Fibroblast of the aortic adventitia (primary cell): ENCODE measurements at regions not wholly inside any gene's neighbourhood (a gene's known extent, or its start where the extent isn't known, plus 50 kb on each side); places are given as distances from the start of the nearest gene placed in this dataset.

Source experiments
- DNase-seq: peaks from one replicate; pipeline ENCODE4 v3.0.0-alpha.2; 2010; ENCODE audit warnings: low read depth
- H3K4me3 ChIP-seq: 2 replicates; pipeline ENCODE4 v1.5.1; 2011; ENCODE audit warnings: low read depth, mild to moderate bottlenecking, control low read depth, low read length, moderate library complexity
- TF ChIP-seq, protein P1 (sequence below): IDR thresholded peaks from 2 replicates; pipeline ENCODE4 v1.5.1; 2011; ENCODE audit warnings: mild to moderate bottlenecking, low read length, control low read depth, inconsistent platforms; ENCODE audit not compliant: insufficient read depth

DNA sequence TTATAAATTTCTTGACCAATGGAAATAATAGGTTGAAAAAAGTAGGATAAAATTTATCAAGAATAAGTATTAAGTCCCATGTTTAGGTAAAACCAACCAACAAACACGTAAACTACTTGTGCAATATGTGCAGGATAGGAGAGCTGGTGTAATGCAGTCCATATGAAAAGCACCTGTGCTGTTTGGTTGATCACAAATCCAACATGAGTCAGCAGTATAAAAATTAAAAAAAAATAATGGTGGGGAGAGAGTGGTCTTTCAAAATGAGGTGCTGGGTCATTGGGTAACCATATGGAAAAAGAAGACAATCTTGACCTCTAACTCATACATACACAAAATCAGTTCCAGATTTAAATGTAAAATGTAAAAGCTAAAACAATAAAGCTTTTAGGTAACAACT is 181.8 kb downstream of the HS3ST3B1 start:
- no peak overlapping the region for H3K4me3 ChIP-seq
- DNase-seq = no peak
- TF ChIP-seq, protein P1, sequence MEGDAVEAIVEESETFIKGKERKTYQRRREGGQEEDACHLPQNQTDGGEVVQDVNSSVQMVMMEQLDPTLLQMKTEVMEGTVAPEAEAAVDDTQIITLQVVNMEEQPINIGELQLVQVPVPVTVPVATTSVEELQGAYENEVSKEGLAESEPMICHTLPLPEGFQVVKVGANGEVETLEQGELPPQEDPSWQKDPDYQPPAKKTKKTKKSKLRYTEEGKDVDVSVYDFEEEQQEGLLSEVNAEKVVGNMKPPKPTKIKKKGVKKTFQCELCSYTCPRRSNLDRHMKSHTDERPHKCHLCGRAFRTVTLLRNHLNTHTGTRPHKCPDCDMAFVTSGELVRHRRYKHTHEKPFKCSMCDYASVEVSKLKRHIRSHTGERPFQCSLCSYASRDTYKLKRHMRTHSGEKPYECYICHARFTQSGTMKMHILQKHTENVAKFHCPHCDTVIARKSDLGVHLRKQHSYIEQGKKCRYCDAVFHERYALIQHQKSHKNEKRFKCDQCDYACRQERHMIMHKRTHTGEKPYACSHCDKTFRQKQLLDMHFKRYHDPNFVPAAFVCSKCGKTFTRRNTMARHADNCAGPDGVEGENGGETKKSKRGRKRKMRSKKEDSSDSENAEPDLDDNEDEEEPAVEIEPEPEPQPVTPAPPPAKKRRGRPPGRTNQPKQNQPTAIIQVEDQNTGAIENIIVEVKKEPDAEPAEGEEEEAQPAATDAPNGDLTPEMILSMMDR = no peak

DNA sequence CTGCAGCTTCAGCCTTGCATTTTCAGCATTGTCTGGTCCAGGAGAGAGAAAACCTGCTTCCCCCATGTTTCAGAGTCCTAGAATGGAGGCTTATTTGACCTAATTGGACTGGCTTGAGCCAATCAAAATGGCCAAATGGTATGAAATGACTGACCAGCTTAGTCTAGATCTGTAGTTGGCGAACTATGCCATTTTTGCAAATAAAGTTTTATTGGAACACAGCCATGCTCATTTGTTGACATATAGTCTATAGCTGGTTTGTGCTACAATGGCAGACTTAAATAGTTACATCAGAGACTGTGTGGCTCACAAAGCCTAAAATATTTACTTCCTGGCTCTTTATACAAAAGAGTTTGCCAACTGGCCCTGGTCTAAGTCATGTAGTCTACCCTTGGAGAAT is 180.8 kb downstream of the HS3ST3B1 start:
- TF ChIP-seq, protein P1 = no peak
- no peak for DNase-seq
- H3K4me3 ChIP-seq = no peak overlapping the region

DNA sequence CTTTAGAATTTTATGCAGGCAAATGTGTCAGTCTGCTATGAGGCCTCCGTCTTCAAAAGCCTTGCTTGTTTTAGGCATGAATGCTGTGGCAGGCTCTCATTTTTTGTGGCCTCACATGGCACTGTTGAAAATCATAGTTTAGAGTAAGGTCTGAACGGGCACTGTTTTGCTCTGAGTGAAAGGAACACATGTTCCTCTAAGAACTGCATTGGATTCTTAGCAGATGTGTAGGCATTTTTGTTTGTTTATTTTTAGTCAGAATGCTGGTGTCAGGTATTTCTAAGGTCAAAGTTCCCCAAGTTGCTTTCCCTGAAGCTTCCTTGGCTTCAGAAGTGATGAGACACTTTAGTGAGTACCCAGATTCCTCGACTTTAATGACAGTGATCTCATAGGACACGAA is 173.7 kb downstream of the HS3ST3B1 start:
- TF ChIP-seq, protein P1 = no peak
- H3K4me3 ChIP-seq = no peak overlapping the region
- DNase-seq = no peak

DNA sequence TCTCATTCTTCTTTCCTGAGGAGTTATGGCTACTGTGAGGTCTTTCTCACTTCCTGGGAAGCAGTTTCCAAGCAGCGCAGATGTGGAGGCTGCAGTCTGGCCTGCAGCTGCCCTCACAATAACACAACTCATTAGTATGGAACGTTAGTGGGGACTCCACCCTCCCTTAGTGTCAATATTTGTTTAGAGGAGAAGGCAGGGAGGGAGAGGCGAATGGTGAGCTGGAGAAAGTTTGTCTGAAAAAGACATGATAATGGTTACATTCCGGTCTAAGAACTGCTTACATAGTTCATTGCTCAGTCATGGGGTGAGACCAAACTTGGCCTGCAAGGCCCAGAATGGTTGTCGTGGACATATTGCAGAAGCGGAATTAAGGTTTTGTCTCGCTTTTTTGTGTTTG is 170.2 kb downstream of the HS3ST3B1 start:
- peak; percentile 6 for DNase-seq
- H3K4me3 ChIP-seq = no peak overlapping the region
- TF ChIP-seq, protein P1 = no peak

DNA sequence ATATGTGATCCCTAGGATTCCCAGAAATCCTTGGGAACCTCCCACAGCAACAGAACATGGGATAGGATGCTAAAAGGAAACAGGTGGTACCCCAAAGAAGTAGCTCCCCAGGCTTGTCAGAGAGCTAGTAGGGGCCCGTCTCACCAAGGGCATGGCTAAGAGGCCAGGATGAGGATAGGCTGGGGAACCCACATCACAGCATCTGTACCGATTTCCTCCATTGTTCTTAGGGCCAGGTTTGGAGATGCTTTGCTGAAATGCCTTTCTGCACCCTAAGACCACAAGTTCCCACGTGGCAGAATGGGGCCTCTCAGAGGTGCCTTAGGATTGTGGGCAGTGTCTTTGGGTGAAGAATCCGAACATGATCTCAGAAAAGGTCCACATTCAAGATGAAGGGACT is 169.5 kb downstream of the HS3ST3B1 start:
- TF ChIP-seq, protein P1 = no peak
- no peak overlapping the region for H3K4me3 ChIP-seq
- no peak for DNase-seq

DNA sequence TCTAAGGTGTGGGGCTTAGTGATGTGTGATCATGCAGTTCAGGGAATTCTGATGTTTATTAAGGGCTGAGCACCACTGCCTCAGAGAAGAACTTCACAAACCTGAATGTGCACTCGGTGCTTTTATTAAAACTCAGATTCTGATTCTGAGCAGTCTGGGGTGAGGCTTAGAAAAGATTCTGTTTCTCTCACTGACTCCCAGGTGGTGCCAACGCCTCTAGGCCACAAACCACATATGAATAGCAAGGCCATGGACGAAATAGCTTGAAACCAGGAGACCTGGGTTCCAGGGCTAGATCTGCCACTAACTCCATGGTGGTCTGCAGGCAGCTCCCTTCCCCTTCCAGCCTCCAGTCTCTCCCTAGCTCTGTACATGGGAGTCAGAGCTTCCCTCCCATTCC is 169.1 kb downstream of the HS3ST3B1 start:
- no peak for DNase-seq
- TF ChIP-seq, protein P1 = no peak
- no peak overlapping the region for H3K4me3 ChIP-seq

DNA sequence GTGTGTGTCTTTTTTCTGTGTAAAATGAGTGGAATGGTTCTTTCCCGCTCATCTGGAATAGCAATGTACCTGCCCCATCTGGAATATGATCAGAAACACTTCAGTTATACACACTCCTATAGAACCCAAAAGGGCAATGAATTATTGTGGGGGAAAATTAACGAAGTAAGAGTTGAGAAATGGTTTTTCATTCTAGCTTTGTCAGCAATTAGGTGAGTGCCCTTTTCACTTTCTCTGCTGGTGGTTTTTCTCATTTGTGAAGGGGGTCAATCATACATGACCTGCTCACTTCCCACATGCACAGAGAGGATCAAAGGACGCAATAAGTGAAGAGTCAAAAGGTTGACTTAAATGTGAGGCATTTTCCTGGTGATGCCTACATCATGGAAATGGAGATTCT is 168.0 kb downstream of the HS3ST3B1 start:
- H3K4me3 ChIP-seq = no peak overlapping the region
- TF ChIP-seq, protein P1 = no peak
- DNase-seq = no peak
